ENCODE measurements at regions not wholly inside any gene's neighbourhood (a gene's known extent, or its start where the extent isn't known, plus 50 kb on each side); places are given as distances from the start of the nearest gene placed in this dataset.
A peak's percentile ranks its signal among the peaks of the same experiment; 100 is the strongest.

DNA sequence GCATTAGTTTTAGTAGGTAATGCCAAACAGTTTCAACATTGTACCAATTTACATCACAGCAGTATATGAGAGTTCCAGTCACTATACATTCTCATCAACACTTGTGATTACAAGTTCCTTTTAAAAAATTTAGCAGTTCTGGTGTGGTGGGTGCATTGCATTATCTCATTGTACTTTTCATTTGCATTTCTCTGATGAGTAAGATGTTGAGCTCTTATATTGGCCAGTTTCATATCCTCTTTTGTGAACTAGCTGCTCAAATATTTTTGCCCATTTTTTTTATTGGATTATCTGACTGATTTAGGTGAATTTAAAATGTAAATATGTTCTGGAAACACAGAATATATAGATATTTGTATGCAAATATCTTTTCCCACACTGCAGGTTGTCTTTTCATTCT, 160.9 kb upstream of the NR3C1 start:
- DNase-seq (no peak), ATAC-seq (no peak)
- Histone ChIP-seq H3K27me3 (no peaks in the 10 kb centered on the region), H3K4me3 (no peak overlapping the region), H3K4me1 (peaks cover 23% of the 10 kb centered on the region), H3K9me3 (no peaks in the 10 kb centered on the region), H3K27ac (no peak overlapping the region), H3K36me3 (replicated peaks in 1 of 2; ENCODE audit: insufficient read depth in 1 of 2, low read depth in 2 of 2) (no peaks in the 10 kb centered on the region)
- TF ChIP-seq CTCF (IDR thresholded peaks at IDR 0.05): no peak
- no peak for TF ChIP-seq POLR2A (IDR thresholded peaks at IDR 0.05)
- intact Hi-C loops (cut with DNase I): no loop called here

GRCh38 chr5:143562935-143563334, 159.4 kb upstream of the NR3C1 start:
- peak; percentile 21 to 62 (median 39) for DNase-seq
- no peaks in the 10 kb centered on the region for H3K27me3 ChIP-seq
- intact Hi-C loops (cut with DNase I): no loop called here
- peak; percentile 81 for ATAC-seq
- no peaks in the 10 kb centered on the region for H3K36me3 ChIP-seq (replicated peaks in 1 of 2; ENCODE audit: insufficient read depth in 1 of 2, low read depth in 2 of 2)
- no peaks in the 10 kb centered on the region for H3K9me3 ChIP-seq
- H3K27ac ChIP-seq: peak overlapping the region in 1 of 4 donors; percentile 29
- TF ChIP-seq POLR2A (IDR thresholded peaks at IDR 0.05) (no peak), CTCF (IDR thresholded peaks at IDR 0.05) (no peak)
- peaks cover 23% of the 10 kb centered on the region for H3K4me1 ChIP-seq
- H3K4me3 ChIP-seq: no peak overlapping the region
- 19 to 44% methylated on average over 4 of the region's 4 CpGs for WGBS, 2 donors

- peak; percentile 26 to 61 (median 48) for DNase-seq
- TF ChIP-seq POLR2A (IDR thresholded peaks at IDR 0.05) (no peak), CTCF (IDR thresholded peaks at IDR 0.05) (no peak)
- intact Hi-C loops (cut with DNase I): no loop called here
- Histone ChIP-seq H3K27me3 (no peaks in the 10 kb centered on the region), H3K36me3 (replicated peaks in 1 of 2; ENCODE audit: insufficient read depth in 1 of 2, low read depth in 2 of 2) (no peaks in the 10 kb centered on the region), H3K27ac (peak overlapping the region in 2 of 4 donors; percentile 2 to 18), H3K4me3 (no peak overlapping the region), H3K9me3 (no peaks in the 10 kb centered on the region), H3K4me1 (peaks cover 23% of the 10 kb centered on the region)
- peak; percentile 57 for ATAC-seq
- 21 to 37% methylated on average over 4 of the region's 4 CpGs for WGBS, 2 donors
Observed at GRCh38 chr5:143561219-143561618, 157.7 kb upstream of the NR3C1 start.

DNA sequence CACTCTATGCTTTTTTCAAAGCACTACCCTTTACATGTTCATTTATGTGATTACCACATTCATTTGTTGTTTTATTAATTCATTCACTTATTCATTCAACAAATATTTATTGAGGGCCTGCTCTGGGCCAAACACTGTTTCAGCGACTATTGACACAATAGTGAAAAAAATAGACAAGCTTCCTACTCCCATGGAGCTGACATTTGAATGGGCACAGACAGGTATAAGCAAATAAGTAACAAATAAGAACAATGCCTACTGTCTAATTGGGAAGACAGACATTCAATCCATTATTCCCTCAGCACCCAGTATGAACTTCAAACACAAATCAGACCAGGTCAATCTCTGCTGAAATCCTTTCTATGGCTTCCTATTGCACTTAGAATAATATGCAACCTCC, 156.9 kb upstream of the NR3C1 start:
- no peaks in the 10 kb centered on the region for H3K36me3 ChIP-seq (replicated peaks in 1 of 2; ENCODE audit: insufficient read depth in 1 of 2, low read depth in 2 of 2)
- no peaks in the 10 kb centered on the region for H3K27me3 ChIP-seq
- no peak overlapping the region for H3K4me3 ChIP-seq
- intact Hi-C loops (cut with DNase I): no loop called here
- H3K9me3 ChIP-seq: no peaks in the 10 kb centered on the region
- H3K27ac ChIP-seq: peak overlapping the region in 1 of 4 donors; percentile 28
- DNase-seq (no peak), ATAC-seq (no peak)
- H3K4me1 ChIP-seq: peaks cover 23% of the 10 kb centered on the region
- WGBS, 2 donors: 51 to 58% methylated on average over 1 of the region's 1 CpG
- no peak for TF ChIP-seq POLR2A (IDR thresholded peaks at IDR 0.05)
- TF ChIP-seq CTCF (IDR thresholded peaks at IDR 0.05): no peak

DNA sequence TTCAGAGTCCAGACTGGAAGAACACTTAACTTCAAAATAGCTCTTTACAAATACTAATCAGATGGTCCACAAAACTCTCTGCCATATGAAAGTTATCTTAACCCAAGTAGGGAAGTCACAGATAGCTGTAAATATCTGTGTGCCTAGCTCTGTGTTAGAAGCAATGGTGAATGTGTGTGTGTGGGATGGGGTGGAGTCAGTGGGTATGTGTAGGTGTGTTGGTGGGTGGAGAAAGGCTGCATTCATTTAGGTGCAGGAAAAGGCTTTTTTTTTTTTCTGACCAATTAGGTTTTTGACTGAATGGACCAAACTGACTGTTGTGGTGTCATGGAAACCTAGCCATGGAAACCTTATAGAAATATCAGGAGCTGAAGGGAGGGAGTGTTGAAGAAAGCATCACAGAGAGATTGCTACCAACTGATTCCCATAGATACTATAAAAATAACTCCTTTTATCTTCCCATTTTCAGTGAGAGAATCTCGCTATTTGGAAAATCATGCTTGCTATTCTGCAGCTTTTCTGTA, 156.2 kb upstream of the NR3C1 start:
- DNase-seq (no peak), ATAC-seq (no peak)
- WGBS, 2 donors: 93 to 97% methylated on average over 1 of the region's 1 CpG
- intact Hi-C loops (cut with DNase I): no loop called here
- TF ChIP-seq CTCF (IDR thresholded peaks at IDR 0.05): no peak
- TF ChIP-seq POLR2A (IDR thresholded peaks at IDR 0.05): no peak
- Histone ChIP-seq H3K27me3 (no peaks in the 10 kb centered on the region), H3K36me3 (replicated peaks in 1 of 2; ENCODE audit: insufficient read depth in 1 of 2, low read depth in 2 of 2) (no peaks in the 10 kb centered on the region), H3K4me3 (no peak overlapping the region), H3K9me3 (no peaks in the 10 kb centered on the region), H3K4me1 (peaks cover 23% of the 10 kb centered on the region), H3K27ac (no peak overlapping the region)

All from body of pancreas (tissue), 4 donors.